Nucleus accumbens (tissue), 56 donors: ENCODE measurements at regions not wholly inside any gene's neighbourhood (a gene's known extent, or its start where the extent isn't known, plus 50 kb on each side); places are given as distances from the start of the nearest gene placed in this dataset.
"Not testable (repeated sequence)": the region's sequence is repeated elsewhere in the genome, so short reads cannot be mapped to it uniquely, and the experiment has no call there.

Experiments
- DNase-seq, 56 donors: peaks; one replicate each; lab custom pipeline; 2025; lab: John Stamatoyannopoulos, UW

GRCh38 chr10:108586424-108586823, 1336.9 kb downstream of the XPNPEP1 start:
- no peak for DNase-seq

GRCh38 chr10:108583877-108584276, 1339.4 kb downstream of the XPNPEP1 start:
- no peak for DNase-seq

- no peak for DNase-seq
Measured at GRCh38 chr10:108582888-108583287, 1340.4 kb downstream of the XPNPEP1 start.

- DNase-seq: no peak
Measured at GRCh38 chr10:108582387-108582786, 1340.9 kb downstream of the XPNPEP1 start.

GRCh38 chr10:108578258-108578657, 1345.1 kb downstream of the XPNPEP1 start:
- DNase-seq: no peak

GRCh38 chr10:108574233-108574632, 1349.1 kb downstream of the XPNPEP1 start:
- DNase-seq: no peak

DNA sequence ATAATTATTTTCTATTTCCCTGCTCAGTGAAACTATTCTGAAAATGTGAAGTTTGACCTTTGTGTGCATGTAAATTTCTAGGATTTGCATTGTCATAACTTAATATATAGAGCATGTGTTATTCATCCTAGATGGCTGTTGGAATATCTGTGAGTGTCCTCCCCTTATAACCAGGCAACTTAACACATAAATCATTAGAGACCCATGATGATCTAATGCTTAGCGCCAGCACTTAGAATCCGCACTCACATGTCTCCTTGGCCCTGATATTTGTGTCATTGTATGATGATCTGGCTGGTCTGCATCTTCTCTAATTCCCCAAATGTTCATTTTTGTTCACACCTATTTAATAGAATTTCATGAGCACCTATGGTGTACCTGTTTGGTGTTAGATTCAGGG, 1354.5 kb downstream of the XPNPEP1 start:
- DNase-seq: no peak

DNA sequence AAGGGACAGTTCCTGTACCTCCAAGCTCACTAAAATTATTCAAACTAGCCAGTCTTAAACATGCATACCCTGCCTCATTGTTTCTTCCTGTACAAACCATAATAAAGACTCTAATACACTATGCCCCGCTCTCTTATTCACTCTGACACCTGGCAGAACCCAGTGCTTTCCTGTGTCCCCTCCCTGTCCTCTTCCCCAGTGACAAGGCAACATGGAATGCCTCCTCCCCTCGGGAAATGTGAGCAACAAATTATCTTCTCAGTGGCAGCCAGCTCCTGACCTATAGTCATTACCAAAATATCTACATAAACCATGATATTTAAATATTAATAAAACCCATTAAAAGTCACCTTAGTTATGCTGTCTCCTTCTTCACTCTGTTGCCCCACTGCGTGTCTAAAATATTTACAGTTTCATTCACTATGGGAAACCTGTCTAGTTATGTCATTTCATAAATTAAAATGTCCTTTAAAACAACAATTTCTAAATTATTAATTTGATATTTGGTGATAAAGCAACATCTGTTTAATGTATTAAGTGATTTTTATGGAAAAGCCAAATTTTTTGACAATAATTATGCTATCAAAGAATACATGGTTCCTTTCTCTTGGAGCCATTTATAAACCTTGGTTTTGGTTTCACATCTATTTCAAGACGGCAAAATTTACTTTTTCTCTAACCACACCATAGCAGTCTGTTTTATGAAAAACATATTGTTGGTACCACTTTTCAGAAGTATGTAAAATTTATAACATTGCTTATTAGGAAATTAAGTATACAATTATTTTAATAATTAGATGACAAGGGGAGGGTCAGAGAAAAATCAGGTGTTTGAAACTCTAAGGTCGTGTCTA, 1355.2 kb downstream of the XPNPEP1 start:
- no peak for DNase-seq

DNA sequence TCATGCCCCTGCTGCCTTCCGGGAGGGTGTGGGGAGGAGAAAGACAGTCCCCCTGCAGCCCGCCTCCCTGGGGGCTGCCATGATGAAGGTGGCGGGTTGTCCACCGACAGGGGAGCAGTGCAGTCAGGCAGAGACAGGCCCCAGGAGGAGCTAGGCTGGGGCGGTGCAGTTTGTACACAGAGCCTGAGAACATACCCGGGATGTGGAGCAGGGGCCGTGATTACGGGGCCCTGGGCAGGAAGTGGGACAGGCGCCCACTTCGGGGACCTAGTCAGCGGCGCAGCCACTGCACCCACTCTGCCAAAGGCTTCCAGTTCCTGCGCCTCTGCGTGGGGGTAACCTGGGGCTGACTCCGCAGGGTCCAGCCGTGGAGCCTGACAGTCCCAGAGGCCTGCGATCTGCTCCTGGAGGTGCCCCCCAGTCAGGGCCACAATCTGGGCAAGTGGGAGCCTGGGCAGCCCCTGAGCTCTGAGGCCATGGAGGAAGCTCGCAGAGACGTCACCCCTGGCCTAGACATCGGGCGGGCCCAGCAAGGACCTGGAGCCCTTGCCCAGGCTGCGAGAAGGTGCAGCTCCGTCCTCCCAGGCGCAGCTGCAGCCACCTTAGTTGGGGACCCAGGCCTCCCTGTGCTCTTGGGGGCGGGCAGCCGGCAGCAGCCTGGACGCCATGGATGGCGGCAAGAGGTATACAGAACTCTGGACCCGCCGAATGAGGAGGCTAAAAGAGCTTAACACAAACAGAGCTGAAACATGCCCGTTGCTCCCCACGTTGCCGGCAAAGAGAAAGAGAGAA, 1356.8 kb downstream of the XPNPEP1 start:
- DNase-seq: no peak

DNA sequence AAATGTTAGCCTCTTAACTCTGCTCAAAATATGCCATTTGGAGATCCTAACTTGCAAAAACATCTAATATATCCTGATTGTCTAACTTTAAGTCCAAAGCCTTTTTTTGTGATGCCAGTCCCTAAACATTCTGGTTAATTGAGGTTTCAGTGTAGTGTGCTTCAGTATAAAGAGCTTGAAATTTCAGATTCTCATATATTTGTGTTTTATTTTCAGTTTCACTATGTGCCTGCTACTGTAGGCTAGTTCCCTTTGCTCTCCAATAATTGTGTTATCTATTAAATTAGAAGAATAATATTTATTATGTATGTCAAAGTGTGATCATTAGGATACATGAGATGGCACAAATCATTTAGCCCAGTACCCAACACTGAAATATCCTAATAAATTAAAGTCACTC, 1361.2 kb downstream of the XPNPEP1 start:
- DNase-seq: no peak

- DNase-seq: no peak
Measured at GRCh38 chr10:108561649-108562048, 1361.7 kb downstream of the XPNPEP1 start.

GRCh38 chr10:108560488-108560887, 1362.8 kb downstream of the XPNPEP1 start:
- DNase-seq: no peak

DNA sequence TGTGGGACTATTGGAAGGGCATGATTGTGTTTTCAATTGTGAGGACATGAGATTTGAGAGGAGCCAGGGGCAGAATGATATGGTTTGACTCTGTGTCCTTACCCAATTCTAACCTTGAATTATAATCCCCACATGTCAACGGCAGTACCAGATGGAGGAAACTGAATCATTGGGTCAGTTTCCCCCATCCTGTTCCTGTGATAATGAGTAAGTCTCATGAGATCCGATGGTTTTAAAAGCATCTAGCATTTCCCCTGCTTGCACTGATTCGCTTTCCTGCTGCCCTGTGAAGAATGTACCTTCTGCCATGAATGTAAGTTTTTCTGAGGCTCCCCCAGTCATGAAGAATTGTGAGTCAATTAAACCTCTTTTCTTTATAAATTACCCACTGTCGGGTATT, 1367.1 kb downstream of the XPNPEP1 start:
- DNase-seq: no peak

DNA sequence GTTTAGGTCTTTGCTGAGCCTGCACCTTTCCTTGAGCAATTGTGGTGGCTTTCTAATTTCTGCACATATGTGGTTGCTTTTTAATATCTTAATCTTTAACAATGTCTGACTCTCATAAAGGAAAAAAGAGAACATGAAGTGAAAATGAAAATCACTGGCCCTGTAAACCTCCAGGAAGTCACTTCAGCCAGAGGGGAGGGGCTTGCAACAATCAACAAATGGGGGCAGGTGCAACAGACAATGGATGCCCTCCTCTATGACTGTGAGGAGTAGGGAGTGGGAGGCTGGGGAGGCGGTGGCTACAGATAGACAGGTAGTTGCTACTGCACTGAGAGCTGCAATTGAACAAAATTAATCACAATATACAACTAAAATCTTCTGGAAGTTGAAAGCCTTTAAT, 1377.4 kb downstream of the XPNPEP1 start:
- no peak for DNase-seq

GRCh38 chr10:108544500-108545120, 1378.7 kb downstream of the XPNPEP1 start:
- peak in 33 of 56 donors; percentile 0 to 59 (median 7) for DNase-seq

- not testable (repeated sequence) for DNase-seq
Measured at GRCh38 chr10:108533551-108533950, 1369.0 kb upstream of the SORCS1 start.

DNA sequence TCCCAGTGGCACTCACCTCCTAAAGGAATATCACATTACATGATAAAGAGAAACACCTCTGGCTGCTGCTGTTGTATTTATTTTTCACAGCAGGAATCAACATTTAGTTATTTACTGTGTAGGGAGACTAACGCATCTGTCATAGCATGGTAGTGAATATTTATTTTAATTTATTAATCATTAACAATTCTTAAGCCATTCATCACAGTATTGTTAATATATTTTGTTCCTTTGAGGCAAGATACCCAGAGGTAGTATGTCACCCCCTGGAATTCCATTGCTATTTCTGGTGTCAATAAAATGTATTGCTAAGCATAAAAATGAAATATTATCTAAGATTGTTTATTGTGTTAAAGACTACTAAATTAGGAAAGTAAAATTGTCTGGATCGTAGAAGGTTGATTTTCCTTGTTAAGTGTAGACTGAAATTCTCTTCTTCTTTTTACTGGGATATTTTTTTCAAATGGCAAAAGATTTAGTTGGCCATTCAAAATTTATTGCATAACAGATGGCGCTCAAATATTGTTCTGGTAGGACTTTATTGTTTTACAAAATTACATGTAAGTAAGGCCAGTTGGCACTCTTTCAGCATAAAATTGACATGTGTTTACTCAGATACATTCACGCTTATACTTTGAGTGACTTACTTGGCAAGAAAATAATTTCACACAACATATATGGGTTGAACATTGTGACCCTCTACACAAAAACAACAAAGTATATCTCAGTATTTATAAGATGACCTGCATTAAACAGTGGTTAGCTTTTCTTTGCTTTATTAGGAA, 1358.7 kb upstream of the SORCS1 start:
- no peak for DNase-seq

DNA sequence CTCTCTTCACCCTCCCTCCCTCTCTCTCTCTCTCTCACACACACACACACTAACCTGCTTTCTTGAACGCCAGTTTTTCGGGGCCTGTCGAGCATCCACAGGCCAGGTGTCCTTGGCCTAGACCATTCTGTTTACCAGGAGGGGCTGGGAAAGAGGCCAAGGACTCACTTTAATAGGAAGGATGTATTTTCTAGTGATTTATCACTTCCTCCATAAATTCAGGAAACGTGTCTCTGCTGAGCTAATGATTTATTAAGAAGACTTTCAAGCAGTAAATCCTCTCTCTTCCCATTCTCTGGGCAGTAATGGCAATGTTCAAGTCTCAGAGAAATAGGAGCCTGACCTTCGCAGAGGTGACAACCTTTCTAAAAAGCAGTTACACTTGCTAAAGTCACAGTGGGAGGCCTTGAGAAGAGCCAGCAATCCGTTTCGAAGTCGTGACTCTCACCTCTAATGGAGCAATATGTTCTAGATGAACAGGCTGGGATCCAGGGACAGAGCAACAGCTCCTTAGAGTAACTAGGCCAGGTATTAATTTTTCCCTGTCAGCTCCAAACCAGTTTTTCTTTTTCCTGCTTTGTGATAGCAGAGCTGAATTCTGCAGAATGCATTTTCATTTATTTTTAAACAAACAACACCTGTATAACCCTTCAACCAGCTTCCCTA, 1357.5 kb upstream of the SORCS1 start:
- no peak for DNase-seq

- no peak for DNase-seq
Measured at GRCh38 chr10:108515821-108516220, 1351.3 kb upstream of the SORCS1 start.

DNA sequence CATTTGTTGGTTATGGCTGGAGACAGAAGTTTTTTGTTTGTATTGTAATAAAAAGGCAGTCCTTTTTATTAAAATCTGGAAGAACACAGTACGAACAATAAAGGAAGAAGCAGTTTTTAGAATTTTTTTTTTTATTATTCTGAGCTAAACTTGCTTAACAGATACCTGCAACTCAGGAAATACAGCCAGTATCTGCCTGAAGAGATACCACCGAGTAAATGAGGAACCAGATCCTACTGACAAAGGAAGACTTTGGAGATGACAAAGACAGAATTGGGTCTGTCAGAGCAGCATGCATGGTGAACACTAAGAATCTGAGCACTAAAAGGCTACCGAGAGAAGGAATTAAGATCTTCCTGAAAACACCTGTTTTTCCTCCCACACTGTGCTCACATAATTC, 1335.9 kb upstream of the SORCS1 start:
- no peak for DNase-seq
